ENCODE measurements at regions not wholly inside any gene's neighbourhood (a gene's known extent, or its start where the extent isn't known, plus 50 kb on each side); places are given as distances from the start of the nearest gene placed in this dataset.

- Histone ChIP-seq H3K27ac (no peak overlapping the region), H3K36me3 (no peaks in the 10 kb centered on the region), H3K4me1 (no peaks in the 10 kb centered on the region), H3K9me3 (no peaks in the 10 kb centered on the region), H3K27me3 (replicated peaks in 1 of 7) (no peaks in the 10 kb centered on the region), H3K4me3 (no peak overlapping the region)
- no peak for DNase-seq
- 89 to 97% (median 93%) methylated on average over 11 of the region's 11 CpGs for WGBS, 5 donors
- intact Hi-C loops (cut with DNase I; ENCODE audit: low total_unique reads), result no loop called here
- no peak for TF ChIP-seq CTCF (IDR thresholded peaks at IDR 0.05 in 8 of 11, conservative IDR thresholded peaks at IDR 0.05 in 3 of 11)
- TF ChIP-seq POLR2AphosphoS5 (IDR thresholded peaks at IDR 0.05), result no peak
- no peak for TF ChIP-seq POLR2A (IDR thresholded peaks at IDR 0.05)
Observed at GRCh38 chr10:4431114-4431863, 394.7 kb upstream of the AKR1E2 start.

- Histone ChIP-seq H3K4me3 (no peak overlapping the region), H3K27me3 (replicated peaks in 1 of 7) (no peaks in the 10 kb centered on the region), H3K4me1 (no peaks in the 10 kb centered on the region), H3K9me3 (no peaks in the 10 kb centered on the region), H3K27ac (no peak overlapping the region), H3K36me3 (no peaks in the 10 kb centered on the region)
- intact Hi-C loops (cut with DNase I; ENCODE audit: low total_unique reads), result no loop called here
- 80 to 92% (median 86%) methylated on average over 9 of the region's 9 CpGs for WGBS, 5 donors
- DNase-seq, result no peak
- TF ChIP-seq POLR2A (IDR thresholded peaks at IDR 0.05) (no peak), POLR2AphosphoS5 (IDR thresholded peaks at IDR 0.05) (no peak), CTCF (IDR thresholded peaks at IDR 0.05 in 8 of 11, conservative IDR thresholded peaks at IDR 0.05 in 3 of 11) (no peak)
Observed at GRCh38 chr10:4429571-4429970, 396.4 kb upstream of the AKR1E2 start.

- WGBS, 5 donors, result 55 to 87% (median 76%) methylated on average over 1 of the region's 1 CpG
- Histone ChIP-seq H3K27ac (no peak overlapping the region), H3K9me3 (no peaks in the 10 kb centered on the region), H3K4me1 (no peaks in the 10 kb centered on the region), H3K36me3 (no peaks in the 10 kb centered on the region), H3K4me3 (no peak overlapping the region), H3K27me3 (replicated peaks in 1 of 7) (no peaks in the 10 kb centered on the region)
- intact Hi-C loops (cut with DNase I; ENCODE audit: low total_unique reads), result no loop called here
- no peak for DNase-seq
- no peak for TF ChIP-seq CTCF (IDR thresholded peaks at IDR 0.05 in 8 of 11, conservative IDR thresholded peaks at IDR 0.05 in 3 of 11)
- no peak for TF ChIP-seq POLR2AphosphoS5 (IDR thresholded peaks at IDR 0.05)
- no peak for TF ChIP-seq POLR2A (IDR thresholded peaks at IDR 0.05)
Observed at GRCh38 chr10:4427532-4427931, 398.5 kb upstream of the AKR1E2 start.

GRCh38 chr10:4426866-4427265 lies 399.1 kb upstream of the AKR1E2 start:
- no peak for DNase-seq
- Histone ChIP-seq H3K27me3 (replicated peaks in 1 of 7) (no peaks in the 10 kb centered on the region), H3K4me1 (no peaks in the 10 kb centered on the region), H3K27ac (no peak overlapping the region), H3K36me3 (no peaks in the 10 kb centered on the region), H3K4me3 (no peak overlapping the region), H3K9me3 (no peaks in the 10 kb centered on the region)
- WGBS, 5 donors, result 88 to 98% (median 91%) methylated on average over 1 of the region's 1 CpG
- intact Hi-C loops (cut with DNase I; ENCODE audit: low total_unique reads), result no loop called here
- TF ChIP-seq POLR2A (IDR thresholded peaks at IDR 0.05) (no peak), POLR2AphosphoS5 (IDR thresholded peaks at IDR 0.05) (no peak), CTCF (IDR thresholded peaks at IDR 0.05 in 8 of 11, conservative IDR thresholded peaks at IDR 0.05 in 3 of 11) (no peak)
